Testis (tissue), 2 donors: ENCODE measurements at regions not wholly inside any gene's neighbourhood (a gene's known extent, or its start where the extent isn't known, plus 50 kb on each side); places are given as distances from the start of the nearest gene placed in this dataset.

Source experiments
- CTCF ChIP-seq, 3 experiments: fragments of 450-650 bp in 2 of 3; fragments of 200-600 bp in 1 of 3; sonication (generic) in 1 of 3; IDR thresholded peaks; one replicate each; pipeline ENCODE4 v1.5.1; 2016 to 2019; ENCODE audit warnings: antibody characterized with exemption in 3 of 3, mild to moderate bottlenecking in 2 of 3, moderate library complexity in 1 of 3
- POLR2A ChIP-seq: fragments of 450-650 bp; IDR thresholded peaks from one replicate; pipeline ENCODE4 v1.6.1; 2017; ENCODE audit warnings: antibody characterized with exemption, mild to moderate bottlenecking, moderate library complexity

- TF ChIP-seq CTCF (IDR thresholded peaks at IDR 0.05) (no peak), POLR2A (no peak)
Measured at GRCh38 chr13:80923907-80924306, 583.0 kb upstream of the SPRY2 start.
